Hematopoietic multipotent progenitor cell treated with erythropoietin and hydrocortisone succinate and interleukin-3 and kit ligand, for 6 days (in vitro differentiated cells): ENCODE measurements at regions not wholly inside any gene's neighbourhood (a gene's known extent, or its start where the extent isn't known, plus 50 kb on each side); places are given as distances from the start of the nearest gene placed in this dataset.

ENCODE experiments used
- DNase-seq: peaks from one replicate; pipeline ENCODE4 v3.0.0-alpha.2; 2015

GRCh38 chr15:69505956-69506556, 53.4 kb downstream of the RPLP1 start:
- no peak for DNase-seq

- DNase-seq: no peak
These were observed 56.0 kb downstream of the RPLP1 start for GRCh38 chr15:69508659-69509058.

- DNase-seq: peak; percentile 66
These were observed 56.5 kb downstream of the RPLP1 start for GRCh38 chr15:69509131-69509530.

- peak; percentile 87 for DNase-seq
These were observed 57.9 kb downstream of the RPLP1 start for GRCh38 chr15:69510556-69510955.

GRCh38 chr15:69511015-69511414, 58.4 kb downstream of the RPLP1 start:
- DNase-seq: peak; percentile 49

- no peak for DNase-seq
These were observed 59.2 kb downstream of the RPLP1 start for GRCh38 chr15:69511716-69512340.

- peak; percentile 33 for DNase-seq
These were observed 60.9 kb downstream of the RPLP1 start for GRCh38 chr15:69513450-69513960.

GRCh38 chr15:69513986-69514385, 61.4 kb downstream of the RPLP1 start:
- no peak for DNase-seq

- DNase-seq: no peak
These were observed 62.9 kb downstream of the RPLP1 start for GRCh38 chr15:69515508-69515907.

- DNase-seq: no peak
These were observed 63.3 kb downstream of the RPLP1 start for GRCh38 chr15:69515926-69516325.

GRCh38 chr15:69517052-69517451, 64.4 kb downstream of the RPLP1 start:
- DNase-seq: no peak

GRCh38 chr15:69518806-69519205, 66.2 kb downstream of the RPLP1 start:
- DNase-seq: no peak

GRCh38 chr15:69520067-69520466, 67.4 kb downstream of the RPLP1 start:
- DNase-seq: no peak

- no peak for DNase-seq
These were observed 69.7 kb downstream of the RPLP1 start for GRCh38 chr15:69522361-69522760.

GRCh38 chr15:69523010-69524001, 70.7 kb downstream of the RPLP1 start:
- DNase-seq: peak; percentile 83

GRCh38 chr15:69524296-69524695, 71.7 kb downstream of the RPLP1 start:
- DNase-seq: no peak

- no peak for DNase-seq
These were observed 72.2 kb downstream of the RPLP1 start for GRCh38 chr15:69524814-69525213.

GRCh38 chr15:69525543-69525942, 72.9 kb downstream of the RPLP1 start:
- DNase-seq: no peak

- no peak for DNase-seq
These were observed 73.8 kb downstream of the RPLP1 start for GRCh38 chr15:69526081-69527061.

GRCh38 chr15:69529141-69529540, 76.5 kb downstream of the RPLP1 start:
- no peak for DNase-seq

GRCh38 chr15:69529961-69530633, 77.5 kb downstream of the RPLP1 start:
- DNase-seq: no peak
